Astrocyte (in vitro differentiated cells and primary cell): ENCODE measurements at regions not wholly inside any gene's neighbourhood (a gene's known extent, or its start where the extent isn't known, plus 50 kb on each side); places are given as distances from the start of the nearest gene placed in this dataset.

Source experiments
- CTCF ChIP-seq: IDR thresholded peaks from 2 replicates; pipeline ENCODE4 v1.5.1; 2011; ENCODE audit warnings: low read depth, mild to moderate bottlenecking, inconsistent platforms, low read length, moderate library complexity; ENCODE audit not compliant: insufficient read depth
- EZH2 ChIP-seq: IDR thresholded peaks from 2 replicates; pipeline ENCODE4 v1.6.1; 2012; ENCODE audit warnings: mild to moderate bottlenecking, low read length, inconsistent platforms; ENCODE audit not compliant: insufficient read depth

DNA sequence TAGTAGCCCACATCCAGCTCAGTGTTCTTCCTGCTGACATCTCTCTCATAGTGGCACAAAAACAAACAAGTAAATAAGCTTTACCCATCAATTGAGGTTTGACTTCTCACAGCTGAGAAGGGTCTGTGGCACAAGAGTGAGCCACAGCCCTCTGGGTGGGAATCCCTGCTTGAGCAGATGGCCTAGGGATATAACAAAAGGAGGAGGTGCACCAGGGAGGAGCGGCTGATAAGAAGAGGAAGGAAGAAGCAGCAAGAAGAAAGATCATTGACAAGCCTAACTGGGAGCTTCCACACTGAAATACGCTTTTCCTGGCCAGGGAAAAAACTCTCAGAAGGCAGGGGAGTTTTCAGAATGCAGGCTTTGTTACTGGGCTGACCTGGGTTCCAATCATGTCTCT lies 279.8 kb downstream of the UACA start:
- TF ChIP-seq CTCF (no peak), EZH2 (no peak)
